ENCODE measurements at regions not wholly inside any gene's neighbourhood (a gene's known extent, or its start where the extent isn't known, plus 50 kb on each side); places are given as distances from the start of the nearest gene placed in this dataset.

GRCh38 chr15:60204131-60204885 is 193.5 kb downstream of the ANXA2 start:
- no peak for ATAC-seq
- intact Hi-C loops (cut with DNase I; ENCODE audit: low total_unique reads) (no loop called here), in situ Hi-C loops (cut with MboI; ENCODE audit: low sequenced_read_pairs in 4 of 4) (no loop called here)

GRCh38 chr15:60208709-60209108 is 189.1 kb downstream of the ANXA2 start:
- peak; percentile 44 to 46 for DNase-seq
- Histone ChIP-seq H3K27me3 (peaks cover 0 to 3% (median 0%) of the 10 kb centered on the region in 3 donors), H3K4me1 (peaks cover 5 to 11% of the 10 kb centered on the region in 2 donors), H3K36me3 (no peaks in the 10 kb centered on the region), H3K4me3 (no peak overlapping the region), H3K9me3 (no peaks in the 10 kb centered on the region), H3K27ac (no peak overlapping the region)
- TF ChIP-seq CTCF (IDR thresholded peaks at IDR 0.05 in 4 of 5, conservative IDR thresholded peaks at IDR 0.05 in 1 of 5), result no peak
- TF ChIP-seq POLR2A (IDR thresholded peaks at IDR 0.05), result no peak
- intact Hi-C loops (cut with DNase I; ENCODE audit: low total_unique reads) (no loop called here), in situ Hi-C loops (cut with MboI; ENCODE audit: low sequenced_read_pairs in 4 of 4) (no loop called here)
- peak; percentile 98 to 99 for ATAC-seq

More at GRCh38 chr15:60204131-60204885, 193.5 kb downstream of the ANXA2 start:
- Histone ChIP-seq H3K9me3 (no peaks in the 10 kb centered on the region), H3K4me1 (peaks cover 5 to 11% of the 10 kb centered on the region in 2 donors), H3K27ac (no peak overlapping the region), H3K36me3 (no peaks in the 10 kb centered on the region), H3K27me3 (peaks cover 0 to 6% (median 4%) of the 10 kb centered on the region in 3 donors), H3K4me3 (no peak overlapping the region)
- TF ChIP-seq CTCF (IDR thresholded peaks at IDR 0.05 in 4 of 5, conservative IDR thresholded peaks at IDR 0.05 in 1 of 5), result no peak
- no peak for TF ChIP-seq POLR2A (IDR thresholded peaks at IDR 0.05)
- no peak for DNase-seq

- DNase-seq (no peak), ATAC-seq (no peak)
- Histone ChIP-seq H3K27ac (no peak overlapping the region), H3K36me3 (no peaks in the 10 kb centered on the region), H3K9me3 (no peaks in the 10 kb centered on the region), H3K4me1 (peaks cover 5 to 11% of the 10 kb centered on the region in 2 donors), H3K27me3 (no peaks in the 10 kb centered on the region), H3K4me3 (no peak overlapping the region)
- in situ Hi-C loops (cut with MboI; ENCODE audit: low sequenced_read_pairs in 4 of 4) (no loop called here), intact Hi-C loops (cut with DNase I; ENCODE audit: low total_unique reads) (no loop called here)
- TF ChIP-seq CTCF (IDR thresholded peaks at IDR 0.05 in 4 of 5, conservative IDR thresholded peaks at IDR 0.05 in 1 of 5), result no peak
- TF ChIP-seq POLR2A (IDR thresholded peaks at IDR 0.05), result no peak
These were observed 185.2 kb downstream of the ANXA2 start for GRCh38 chr15:60212536-60212935.

- DNase-seq (no peak), ATAC-seq (no peak)
- no peaks in the 10 kb centered on the region for H3K36me3 ChIP-seq
- no peak overlapping the region for H3K4me3 ChIP-seq
- H3K4me1 ChIP-seq, result peaks cover 4 to 8% of the 10 kb centered on the region in 2 donors
- H3K27ac ChIP-seq, result no peak overlapping the region
- in situ Hi-C loops (cut with MboI; ENCODE audit: low sequenced_read_pairs in 4 of 4), result no loop called here
- H3K9me3 ChIP-seq, result no peaks in the 10 kb centered on the region
- H3K27me3 ChIP-seq, result no peaks in the 10 kb centered on the region
- TF ChIP-seq CTCF (IDR thresholded peaks at IDR 0.05 in 4 of 5, conservative IDR thresholded peaks at IDR 0.05 in 1 of 5) (no peak), POLR2A (IDR thresholded peaks at IDR 0.05) (no peak)
- intact Hi-C loops (cut with DNase I; ENCODE audit: low total_unique reads), result no loop called here
These were observed 184.3 kb downstream of the ANXA2 start for GRCh38 chr15:60213377-60214000.
